K562 (cell line): ENCODE measurements at regions not wholly inside any gene's neighbourhood (a gene's known extent, or its start where the extent isn't known, plus 50 kb on each side); places are given as distances from the start of the nearest gene placed in this dataset.

Source experiments
- ATAC-seq: fragments of 200-7000 bp; cut with Tn5 transposase; 3 replicates; pipeline ENCODE4 v1.9.1; 2020; ENCODE audit warnings: moderate library complexity
- BruUV-seq: library from RNA; stranded (reverse); fragments of 400-500 nt; replicated peaks from 2 replicates; lab custom pipeline; 2021; lab: Mats Ljungman, UMichigan
- CTCF ChIA-PET: fragments of 300-600 bp; formaldehyde crosslinking; extraction: SDS; loops from one replicate; lab custom pipeline; 2021; ENCODE audit warnings: low intra/inter-chr PET ratio; lab: Yijun Ruan, JAX
- POLR2A ChIA-PET: fragments of 300-600, 350-650 bp; sonication (Branson Sonifier 250); formaldehyde crosslinking; extraction: SDS; loops from one replicate; lab custom pipeline; 2021; ENCODE audit warnings: antibody characterized with exemption, inconsistent platforms; lab: Yijun Ruan, JAX
- DNase-seq, 4 experiments: peaks; one replicate each; pipeline versions ENCODE4 v3.0.0 to v3.0.0-alpha.2; 2011 to 2018; ENCODE audit warnings: low spot score in 3 of 4, mixed read lengths in 3 of 4; ENCODE audit errors: extremely low read depth in 1 of 4
- FAIRE-seq: peaks from 2 replicates; lab custom pipeline; 2011; peaks lifted over from hg19 to GRCh38; lab: Jason Lieb, UNC
- H2AFZ ChIP-seq: 2 replicates; pipeline ENCODE4 v1.6.0; 2011; ENCODE audit warnings: low read depth, low read length, control low read depth, inconsistent platforms
- H3K27ac ChIP-seq: fragments of 200-600 bp; 3 replicates; pipeline ENCODE4 v1.8.0; 2011; ENCODE audit warnings: low read depth, mild to moderate bottlenecking, control low read depth, inconsistent platforms, low read length, moderate library complexity, mixed read lengths; ENCODE audit errors: extremely low read depth
- H3K27me3 ChIP-seq, 2 experiments: fragments of 300-600 bp in 1 of 2; 2 replicates in 1 of 2; 3 replicates in 1 of 2; pipeline versions ENCODE4 v1.6.0 to v1.8.0; 2011; ENCODE audit warnings: inconsistent platforms in 2 of 2, low read length in 2 of 2, mild to moderate bottlenecking in 1 of 2, mixed read lengths in 1 of 2, moderate library complexity in 1 of 2; ENCODE audit not compliant: control insufficient read depth in 2 of 2, insufficient read depth in 2 of 2
- H3K36me3 ChIP-seq: fragments of 300-600 bp; 3 replicates; pipeline ENCODE4 v1.8.0; 2011; ENCODE audit warnings: mild to moderate bottlenecking, low read length, inconsistent platforms; ENCODE audit not compliant: control insufficient read depth, insufficient read depth
- H3K4me1 ChIP-seq, 2 experiments: fragments of 200-600 bp in 1 of 2; replicated peaks in 1 of 2; 2 replicates in 1 of 2; 3 replicates in 1 of 2; pipeline versions ENCODE4 v1.5.1 to v1.8.0; 2011; ENCODE audit warnings: inconsistent platforms in 2 of 2, low read length in 2 of 2, mild to moderate bottlenecking in 1 of 2, mixed read lengths in 1 of 2, moderate library complexity in 1 of 2; ENCODE audit not compliant: control insufficient read depth in 2 of 2, insufficient read depth in 2 of 2
- H3K4me2 ChIP-seq: 2 replicates; pipeline ENCODE4 v1.6.1; 2011; ENCODE audit warnings: low read length, control low read depth, inconsistent platforms, mixed read lengths; ENCODE audit not compliant: insufficient read depth
- H3K4me3 ChIP-seq: fragments of 200-600 bp; sonication (generic), shearing (Covaris generic); 2 replicates; pipeline ENCODE4 v1.5.1; 2016; ENCODE audit warnings: control low read depth, inconsistent platforms
- H3K79me2 ChIP-seq: fragments of 200-600 bp; 3 replicates; pipeline ENCODE4 v1.8.0; 2011; ENCODE audit warnings: low read length, inconsistent platforms; ENCODE audit not compliant: control insufficient read depth, insufficient read depth
- H3K9ac ChIP-seq, 2 experiments: 2 replicates each; pipeline versions ENCODE4 v1.6.0 to v1.6.1; 2011; ENCODE audit warnings: low read depth in 2 of 2, low read length in 2 of 2, control low read depth in 1 of 2, inconsistent platforms in 1 of 2, mild to moderate bottlenecking in 1 of 2, mixed read lengths in 1 of 2; ENCODE audit not compliant: insufficient read depth in 1 of 2
- H3K9me1 ChIP-seq: one replicate; pipeline ENCODE4 v1.6.0; 2011; ENCODE audit warnings: inconsistent platforms, mild to moderate bottlenecking, low read length, moderate library complexity; ENCODE audit not compliant: control insufficient read depth, insufficient read depth
- H3K9me3 ChIP-seq: replicated peaks from 2 replicates; pipeline ENCODE4 v1.5.1; 2011; ENCODE audit warnings: low read depth, low read length, inconsistent platforms; ENCODE audit not compliant: control insufficient read depth, insufficient read depth
- H4K20me1 ChIP-seq: replicated peaks from 2 replicates; pipeline ENCODE4 v1.6.1; 2011; ENCODE audit warnings: low read length, inconsistent platforms, mixed read lengths; ENCODE audit not compliant: control insufficient read depth, insufficient read depth
- CAMTA2 ChIP-seq: fragments of 250-450 bp; sonication (Bioruptor Pico); conservative IDR thresholded peaks from 2 replicates; pipeline ENCODE4 v1.5.1; 2022
- CEBPG ChIP-seq, 3 experiments: fragments of 200-800 bp in 1 of 3; sonication (Bioruptor generic) in 1 of 3; sonication (generic) in 1 of 3; formaldehyde crosslinking in 1 of 3; IDR thresholded peaks in 2 of 3; conservative IDR thresholded peaks in 1 of 3; 2 replicates each; pipeline versions ENCODE4 v1.6.1 to v1.8.0; 2016 to 2022; ENCODE audit warnings: missing compliant biosample characterization in 2 of 3, missing genetic modification characterization in 2 of 3, mild to moderate bottlenecking in 1 of 3, missing genetic modification reagents in 1 of 3
- CTCF ChIP-seq, 3 experiments: IDR thresholded peaks in 2 of 3; conservative IDR thresholded peaks in 1 of 3; 2 replicates each; pipeline ENCODE4 v1.5.1; 2011 to 2012; ENCODE audit warnings: low read length in 3 of 3, mild to moderate bottlenecking in 3 of 3, control low read depth in 2 of 3, improper control_type of control experiment in 1 of 3, inconsistent platforms in 1 of 3, low read depth in 1 of 3, mixed read lengths in 1 of 3, moderate library complexity in 1 of 3; ENCODE audit not compliant: insufficient read depth in 2 of 3
- HDAC2 ChIP-seq: fragments of 450-650 bp; IDR thresholded peaks from 2 replicates; pipeline ENCODE4 v1.6.1; 2016; ENCODE audit warnings: mild to moderate bottlenecking
- NFE2 ChIP-seq: IDR thresholded peaks from 2 replicates; pipeline ENCODE4 v1.6.1; 2014; ENCODE audit warnings: antibody characterized with exemption, low read depth
- NFIC ChIP-seq: fragments of 450-650 bp; IDR thresholded peaks from 2 replicates; pipeline ENCODE4 v1.6.1; 2017; ENCODE audit warnings: mild to moderate bottlenecking, inconsistent platforms
- NFIX ChIP-seq: fragments of 250-450 bp; sonication (Bioruptor Pico); IDR thresholded peaks from 2 replicates; pipeline ENCODE4 v1.4.0; 2020; ENCODE audit warnings: low read depth, mild to moderate bottlenecking, moderate library complexity
- NRF1 ChIP-seq, 2 experiments: fragments of 450-650 bp; IDR thresholded peaks in 1 of 2; conservative IDR thresholded peaks in 1 of 2; 2 replicates each; pipeline ENCODE4 v1.6.1; 2014; ENCODE audit warnings: mild to moderate bottlenecking in 2 of 2
- RBM39 ChIP-seq: fragments of 200-400 bp; formaldehyde crosslinking; optimal IDR thresholded peaks from 2 replicates; pipeline ENCODE3; 2018; ENCODE audit warnings: low read depth, low read length
- ZNF511 ChIP-seq: sonication (generic); formaldehyde crosslinking; IDR thresholded peaks from 2 replicates; pipeline ENCODE4 v1.8.0; 2022; ENCODE audit warnings: mild to moderate bottlenecking, missing genetic modification reagents
- WGBS: fragments of 100-300 bp; shearing (Covaris generic); methylation state at CpG from one replicate; pipeline ENCODE4 v1.1.6; 2016; ENCODE audit warnings: low coverage, mixed read lengths; ENCODE audit not compliant: insufficient coverage; ENCODE audit errors: missing lambda C conversion rate; 5-methylcytosine and 5-hydroxymethylcytosine counted together
- in situ Hi-C: fragments of 300-500 bp; cut with MboI; formaldehyde crosslinking; loops from 4 replicates; pipeline ENCODE4 v1.15.0; 2018; ENCODE audit warnings: inconsistent platforms, mixed read lengths
- intact Hi-C: fragments of 100-400 bp; cut with micrococcal nuclease; formaldehyde crosslinking; loops from 2 replicates; pipeline ENCODE4 v1.14.2; 2022

- in situ Hi-C loops (no loop called here), intact Hi-C loops (no loop called here)
- TF ChIP-seq NFE2: no peak
- TF ChIP-seq NFIX (CRISPR knock-in tag): no peak
- TF ChIP-seq ZNF511 (CRISPR knock-in tag): no peak
- no peak for TF ChIP-seq HDAC2
- TF ChIP-seq CEBPG (CRISPR knock-in tag; IDR thresholded peaks at IDR 0.05): no peak
- no peak for TF ChIP-seq CEBPG (tag; conservative IDR thresholded peaks at IDR 0.05 in 1 of 2, IDR thresholded peaks at IDR 0.05 in 1 of 2)
- TF ChIP-seq NFIC: no peak
- TF ChIP-seq CAMTA2 (CRISPR knock-in tag): no peak
- TF ChIP-seq NRF1 (conservative IDR thresholded peaks at IDR 0.05 in 1 of 2, IDR thresholded peaks at IDR 0.05 in 1 of 2): no peak
- TF ChIP-seq RBM39: no peak
- TF ChIP-seq CTCF (IDR thresholded peaks at IDR 0.05 in 2 of 3, conservative IDR thresholded peaks at IDR 0.05 in 1 of 3; ENCODE audit: insufficient read depth in 2 of 3, low read depth in 1 of 3, low read length in 3 of 3): no peak
- no peaks in the 10 kb centered on the region for H3K36me3 ChIP-seq
- 6% methylated on average over 2 of the region's 2 CpGs for WGBS
- no peak for FAIRE-seq
- no peak for DNase-seq
- ATAC-seq: no peak
- no peaks in the 10 kb centered on the region for H3K79me2 ChIP-seq
- H3K27ac ChIP-seq: no peak overlapping the region
- no peaks in the 10 kb centered on the region for H3K9me1 ChIP-seq
- H2AFZ ChIP-seq: no peak overlapping the region
- no peaks in the 10 kb centered on the region for H3K4me1 ChIP-seq
- no peaks in the 10 kb centered on the region for H3K9me3 ChIP-seq
- no peak overlapping the region for H3K9ac ChIP-seq
- H3K4me2 ChIP-seq: no peak overlapping the region
- no TSS peak for BruUV-seq
- no peaks in the 10 kb centered on the region for H4K20me1 ChIP-seq
- ChIA-PET CTCF (no interaction called here), POLR2A (no interaction called here)
- H3K27me3 ChIP-seq: no peaks in the 10 kb centered on the region
- H3K4me3 ChIP-seq: no peak overlapping the region
These were observed 113.9 kb downstream of the AGTR2 start for GRCh38 chrX:116284400-116284799.
